ENCODE measurements at regions not wholly inside any gene's neighbourhood (a gene's known extent, or its start where the extent isn't known, plus 50 kb on each side); places are given as distances from the start of the nearest gene placed in this dataset.

DNA sequence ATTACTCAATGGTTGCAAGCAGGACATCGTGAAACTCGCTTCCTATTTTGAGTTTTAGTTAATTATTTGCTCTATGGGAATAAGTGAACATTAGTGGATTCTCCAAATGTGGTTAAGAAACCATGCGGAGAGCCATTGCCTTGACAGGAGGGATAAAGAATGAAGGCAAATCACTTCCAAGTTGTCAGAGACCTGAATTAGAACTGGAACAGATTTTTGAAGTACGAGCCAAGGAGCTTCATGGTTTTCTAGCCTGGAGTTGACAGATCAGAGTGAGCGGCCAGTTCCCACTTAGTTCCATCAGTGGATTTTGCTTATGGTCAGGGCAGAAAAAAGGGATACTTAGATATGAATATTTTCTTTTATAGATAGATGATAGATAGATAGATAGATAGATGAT, 171.4 kb upstream of the CDH10 start:
- no peak for DNase-seq
- in situ Hi-C loops (cut with MboI; ENCODE audit: low pct_unique_long_range_greater_than_20kb, low sequenced_read_pairs), result no loop called here

DNA sequence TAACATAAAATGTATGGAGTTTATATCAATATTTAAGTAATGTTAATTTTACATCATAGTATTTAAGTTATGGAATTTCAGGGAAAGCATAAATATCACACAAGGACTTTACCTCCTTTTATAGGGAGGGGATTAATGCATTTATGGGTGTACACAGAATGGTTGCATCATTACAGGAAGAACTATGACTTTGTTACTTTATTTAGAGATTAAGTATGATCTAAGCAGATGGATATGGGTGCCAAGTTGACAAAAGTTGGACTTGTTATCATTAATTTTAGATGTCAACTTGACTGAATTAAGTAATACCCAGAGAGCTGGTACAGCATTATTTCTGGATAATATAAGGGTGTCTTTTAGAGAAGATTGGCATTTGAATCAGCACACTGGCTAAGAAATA, 160.5 kb upstream of the CDH10 start:
- in situ Hi-C loops (cut with MboI; ENCODE audit: low pct_unique_long_range_greater_than_20kb, low sequenced_read_pairs), result no loop called here
- DNase-seq, result no peak

DNA sequence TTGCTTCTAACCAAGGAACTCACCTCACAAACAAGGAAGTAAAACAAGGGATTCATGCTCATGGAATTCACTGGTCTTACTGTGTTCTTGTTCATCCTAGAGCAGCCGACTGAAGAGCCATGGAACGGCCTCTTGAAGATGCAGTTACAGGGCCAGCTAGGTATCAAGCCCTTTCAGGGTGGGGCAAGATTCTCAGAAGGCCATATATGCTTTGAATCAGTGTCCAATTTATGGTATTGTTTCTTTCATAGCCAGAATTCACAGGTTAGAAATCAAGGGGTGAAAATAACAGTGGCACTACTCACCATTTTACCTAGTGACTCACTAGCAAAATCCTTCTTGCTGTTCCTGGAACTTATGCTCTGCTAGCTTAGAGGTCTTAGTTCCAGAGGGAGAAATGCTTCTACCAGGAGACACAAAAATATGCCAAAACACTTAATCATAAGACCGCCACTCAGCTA, 159.5 kb upstream of the CDH10 start:
- DNase-seq, result no peak
- in situ Hi-C loops (cut with MboI; ENCODE audit: low pct_unique_long_range_greater_than_20kb, low sequenced_read_pairs), result no loop called here

DNA sequence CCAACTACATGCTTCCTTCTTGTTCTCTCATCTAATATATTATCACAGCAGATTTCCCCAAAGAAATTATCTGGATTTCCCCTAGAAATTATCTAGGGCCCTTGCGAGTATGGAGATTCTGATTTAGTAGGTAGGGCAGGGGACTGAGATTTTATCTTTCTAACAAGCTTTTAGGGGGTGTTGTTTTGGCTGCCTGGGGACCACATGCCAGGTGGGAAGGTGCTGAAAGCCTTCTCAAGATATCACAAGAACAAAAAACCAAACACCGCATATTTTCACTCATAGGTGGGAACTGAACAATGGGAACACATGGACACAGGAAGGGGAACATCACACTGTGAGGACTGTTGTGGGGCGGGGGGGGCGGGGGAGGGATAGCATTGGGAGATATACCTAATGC, 146.5 kb upstream of the CDH10 start:
- in situ Hi-C loops (cut with MboI; ENCODE audit: low pct_unique_long_range_greater_than_20kb, low sequenced_read_pairs), result no loop called here
- no peak for DNase-seq

DNA sequence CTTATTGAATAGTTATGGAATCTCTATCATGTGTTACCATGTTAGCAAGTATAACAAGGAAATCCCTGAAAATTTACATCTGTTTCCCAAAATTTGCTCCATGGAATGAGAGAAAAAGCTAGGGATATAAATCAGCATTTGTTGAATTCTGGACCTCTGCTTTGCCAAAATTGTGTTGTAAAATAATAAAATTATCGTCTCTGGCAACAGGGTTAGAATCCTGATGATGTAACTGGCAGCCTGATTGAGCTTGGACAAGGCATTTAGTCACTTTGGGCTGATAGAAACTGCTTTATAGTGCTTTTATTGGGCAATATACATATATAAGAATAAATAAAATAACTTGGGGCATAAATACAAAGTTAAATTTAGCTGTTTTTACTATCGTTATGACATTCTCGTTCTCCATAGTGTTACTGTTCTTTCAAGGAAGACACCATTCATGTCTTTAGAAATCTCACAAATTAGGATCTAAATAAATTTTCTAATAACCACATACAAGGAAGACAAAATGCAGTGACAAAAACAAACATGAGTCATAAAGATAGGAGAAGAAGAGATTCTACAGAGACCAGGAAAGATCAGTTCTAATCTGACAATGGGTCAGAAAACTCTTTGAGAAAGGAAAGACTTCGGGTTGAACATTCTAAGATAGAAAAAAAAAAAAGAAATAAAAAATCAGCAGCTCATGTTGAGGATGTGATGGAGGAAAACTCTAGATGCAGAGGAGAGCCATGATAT, 145.0 kb upstream of the CDH10 start:
- in situ Hi-C loops (cut with MboI; ENCODE audit: low pct_unique_long_range_greater_than_20kb, low sequenced_read_pairs), result no loop called here
- DNase-seq, result no peak

DNA sequence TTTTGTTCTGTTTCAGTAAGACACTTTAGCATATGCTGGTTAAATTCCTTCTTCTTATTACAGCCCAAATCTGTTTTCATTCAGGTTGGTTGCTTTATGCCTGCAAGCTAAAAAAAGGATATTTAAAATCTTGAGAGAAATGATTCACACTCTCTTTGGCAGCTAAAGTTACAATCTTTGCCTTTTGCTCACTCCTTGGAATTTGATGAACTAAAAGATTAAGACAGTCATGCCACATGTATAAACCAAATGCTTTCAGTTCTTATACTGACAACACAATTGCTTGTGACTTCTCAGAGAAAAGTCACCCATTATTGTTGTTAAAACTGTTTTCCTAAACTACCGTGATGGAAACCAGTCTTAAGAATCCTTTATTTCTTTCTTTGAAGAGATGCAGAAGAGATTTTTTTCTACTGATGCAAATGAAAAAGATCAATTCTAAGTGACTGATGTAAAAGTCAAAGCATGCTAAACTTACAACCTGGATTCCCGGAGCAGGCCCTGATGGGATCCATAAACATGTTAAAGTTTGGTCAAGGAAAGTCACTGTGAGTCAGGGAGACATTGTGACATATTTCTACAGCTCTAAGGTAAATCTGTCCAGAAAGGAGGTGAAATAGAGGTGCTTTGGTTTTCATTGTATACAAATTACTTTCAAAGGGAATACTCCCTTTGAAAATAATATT, 144.2 kb upstream of the CDH10 start:
- in situ Hi-C loops (cut with MboI; ENCODE audit: low pct_unique_long_range_greater_than_20kb, low sequenced_read_pairs), result no loop called here
- no peak for DNase-seq

DNA sequence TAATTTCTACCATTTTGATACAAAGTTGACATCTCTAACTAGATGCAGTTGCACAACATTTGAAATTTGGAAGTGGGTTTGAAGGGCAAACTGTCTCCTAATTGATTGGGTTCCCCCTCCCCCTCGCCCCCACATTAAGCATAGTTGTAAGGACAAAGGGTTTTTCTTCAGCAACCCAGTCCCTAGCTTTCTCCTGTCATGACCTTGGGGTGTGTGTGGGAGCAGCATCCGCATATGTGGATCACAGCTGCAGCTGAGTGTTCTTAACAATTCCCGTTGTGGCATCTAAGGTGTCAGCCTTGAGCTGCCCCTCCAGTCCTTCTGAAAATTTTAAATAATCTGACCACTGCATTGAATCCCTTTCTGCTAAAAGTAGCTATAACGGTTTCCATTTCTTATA, 141.3 kb upstream of the CDH10 start:
- in situ Hi-C loops (cut with MboI; ENCODE audit: low pct_unique_long_range_greater_than_20kb, low sequenced_read_pairs), result no loop called here
- DNase-seq, result no peak

DNA sequence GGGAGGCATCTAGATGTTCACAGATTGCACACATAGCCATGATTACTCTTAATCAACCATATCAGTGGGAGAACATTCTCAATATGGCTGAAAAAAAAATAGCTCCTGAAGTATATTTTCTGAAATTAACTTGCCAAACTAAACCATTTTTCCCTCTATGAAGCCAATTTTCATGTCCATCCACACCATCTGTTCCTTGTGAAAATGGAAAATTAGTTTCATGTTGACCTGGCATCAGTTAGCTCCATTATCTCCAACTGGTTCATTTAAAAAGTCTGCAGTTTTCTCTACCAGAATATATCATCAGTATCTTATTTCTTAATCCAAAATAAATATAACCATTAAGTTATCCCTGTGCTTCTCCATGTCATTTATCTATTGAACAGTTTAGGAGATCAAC, 138.8 kb upstream of the CDH10 start:
- DNase-seq, result no peak
- in situ Hi-C loops (cut with MboI; ENCODE audit: low pct_unique_long_range_greater_than_20kb, low sequenced_read_pairs), result no loop called here

DNA sequence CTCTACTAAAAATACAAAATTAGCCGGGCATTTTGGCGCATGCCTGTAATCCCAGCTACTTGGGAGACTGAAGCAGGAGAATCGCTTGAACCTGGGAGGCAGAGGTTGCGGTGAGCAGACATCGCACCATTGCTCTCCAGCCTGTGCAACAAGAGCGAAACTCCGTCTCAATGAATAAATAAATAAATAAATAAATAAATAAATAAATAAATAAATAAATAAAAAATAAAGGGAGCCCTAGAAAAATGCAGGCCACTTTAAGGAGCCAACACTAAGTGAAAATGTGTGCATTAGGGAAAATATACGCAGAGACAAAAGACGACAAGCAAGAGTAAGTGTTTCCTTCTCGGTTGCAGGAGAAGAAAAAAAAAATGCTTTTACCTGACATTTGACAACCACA, 132.6 kb upstream of the CDH10 start:
- in situ Hi-C loops (cut with MboI; ENCODE audit: low pct_unique_long_range_greater_than_20kb, low sequenced_read_pairs), result no loop called here
- DNase-seq, result no peak

DNA sequence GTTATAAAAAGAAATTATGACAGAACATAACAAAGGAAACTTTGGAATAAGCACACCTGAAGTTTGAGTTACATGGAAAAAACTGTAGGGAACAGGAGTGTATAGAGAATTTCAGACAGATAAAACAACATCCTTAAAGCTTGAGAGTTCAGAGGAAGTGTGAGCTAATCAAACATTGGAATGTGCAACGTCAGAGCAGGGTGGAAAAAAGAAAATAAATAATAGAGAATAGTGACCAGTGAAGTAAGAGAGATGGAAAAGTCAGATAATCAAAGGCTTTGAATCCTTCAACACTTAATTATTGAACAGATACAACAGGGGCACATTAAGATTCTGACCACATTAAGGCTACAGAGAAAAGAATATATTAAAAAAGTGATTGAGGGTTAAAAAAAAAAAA, 128.5 kb upstream of the CDH10 start:
- in situ Hi-C loops (cut with MboI; ENCODE audit: low pct_unique_long_range_greater_than_20kb, low sequenced_read_pairs), result no loop called here
- DNase-seq, result no peak

DNA sequence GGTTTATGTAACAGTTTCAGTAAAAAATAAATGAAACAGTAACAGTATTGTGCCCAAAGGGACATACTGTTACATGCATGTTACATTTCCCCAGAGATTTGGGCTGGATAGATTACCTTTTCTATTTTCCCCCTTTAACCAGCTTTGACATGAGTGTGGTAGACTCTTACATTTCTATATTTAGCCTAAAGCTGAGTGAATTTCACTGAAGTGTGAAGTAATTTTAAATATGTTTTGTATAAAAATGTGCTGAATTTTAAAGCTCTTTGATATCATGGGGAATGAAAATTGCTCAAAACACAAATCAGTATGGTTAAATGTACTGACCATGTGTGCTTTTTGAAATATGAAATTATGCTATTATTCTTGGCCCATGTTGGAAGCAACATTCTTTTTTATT, 122.3 kb upstream of the CDH10 start:
- in situ Hi-C loops (cut with MboI; ENCODE audit: low pct_unique_long_range_greater_than_20kb, low sequenced_read_pairs), result no loop called here
- no peak for DNase-seq

DNA sequence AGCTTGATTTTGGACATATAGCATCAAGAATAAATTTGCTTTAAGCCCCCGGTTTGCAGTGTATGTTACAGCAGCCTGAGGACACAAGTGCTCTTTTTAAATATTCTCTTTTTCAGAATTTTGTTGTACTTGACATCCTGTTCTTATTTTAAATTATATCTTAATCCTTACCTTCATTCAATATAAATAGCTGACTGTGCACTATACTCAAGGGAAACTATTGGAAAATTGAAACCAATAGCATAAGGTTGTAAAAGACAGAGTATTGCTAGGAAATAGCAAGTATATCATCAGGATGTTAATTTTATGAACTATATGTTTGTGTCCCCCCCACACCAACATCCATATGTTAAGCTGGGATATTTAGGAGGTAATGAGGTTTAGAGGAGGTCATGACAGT, 120.4 kb upstream of the CDH10 start:
- DNase-seq, result no peak
- in situ Hi-C loops (cut with MboI; ENCODE audit: low pct_unique_long_range_greater_than_20kb, low sequenced_read_pairs), result no loop called here

DNA sequence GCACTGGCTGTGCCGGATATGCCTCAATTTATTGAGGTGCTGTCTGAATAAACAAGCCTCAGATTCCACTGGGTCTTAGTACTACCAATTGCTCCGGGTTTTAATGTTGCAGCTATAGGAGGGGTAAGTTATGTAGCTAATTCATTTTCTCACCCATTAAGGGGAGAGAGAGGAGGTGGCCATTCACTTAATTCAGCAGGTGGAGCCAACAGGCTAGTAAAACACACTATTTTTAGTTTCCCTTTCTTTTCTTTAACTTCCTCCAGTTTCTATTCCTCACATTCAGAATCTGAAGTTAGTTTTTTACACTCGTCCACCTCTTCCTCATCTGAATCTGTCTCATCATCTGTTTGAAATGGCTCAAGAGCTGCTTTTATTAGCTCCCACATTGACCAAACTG, 105.6 kb upstream of the CDH10 start:
- DNase-seq, result no peak
- in situ Hi-C loops (cut with MboI; ENCODE audit: low pct_unique_long_range_greater_than_20kb, low sequenced_read_pairs), result no loop called here

DNA sequence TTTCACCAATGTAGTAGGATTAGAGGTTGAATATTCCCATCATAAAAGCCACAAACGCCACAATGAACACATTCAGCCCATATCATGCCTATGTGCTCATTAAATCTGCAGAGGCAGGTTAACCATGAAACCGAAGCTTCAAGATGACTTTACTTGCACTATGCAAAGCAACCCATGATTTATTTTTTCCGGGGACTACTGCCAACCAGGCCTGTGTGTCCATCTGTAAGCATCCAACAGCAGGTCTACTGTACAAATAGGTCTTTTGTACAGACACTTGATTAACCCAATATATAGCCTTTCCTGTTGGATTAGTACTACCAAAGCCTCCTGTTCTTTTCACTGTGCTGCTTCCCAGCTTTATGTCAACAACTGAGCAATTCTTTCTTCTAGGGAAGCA, 104.9 kb upstream of the CDH10 start:
- no peak for DNase-seq
- in situ Hi-C loops (cut with MboI; ENCODE audit: low pct_unique_long_range_greater_than_20kb, low sequenced_read_pairs), result no loop called here

DNA sequence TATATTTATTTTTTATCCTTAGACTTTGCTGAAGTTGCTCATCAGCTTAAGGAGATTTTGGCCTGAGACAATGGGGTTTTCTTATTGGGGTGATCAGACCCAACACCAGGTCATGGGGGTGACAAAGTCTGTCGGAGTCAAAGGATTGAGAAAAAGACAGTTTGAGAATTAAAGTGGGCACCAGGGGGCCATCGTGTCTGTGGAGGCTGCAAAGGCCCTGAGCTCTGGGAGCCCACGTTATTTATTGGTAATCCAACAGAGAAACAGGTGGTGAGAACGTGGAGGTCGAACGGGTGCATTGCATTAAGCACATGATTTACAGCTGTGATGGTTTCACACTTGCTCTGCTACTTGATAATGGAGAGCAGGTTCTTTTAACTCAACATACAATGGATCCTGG, 102.5 kb upstream of the CDH10 start:
- no peak for DNase-seq
- in situ Hi-C loops (cut with MboI; ENCODE audit: low pct_unique_long_range_greater_than_20kb, low sequenced_read_pairs), result no loop called here

DNA sequence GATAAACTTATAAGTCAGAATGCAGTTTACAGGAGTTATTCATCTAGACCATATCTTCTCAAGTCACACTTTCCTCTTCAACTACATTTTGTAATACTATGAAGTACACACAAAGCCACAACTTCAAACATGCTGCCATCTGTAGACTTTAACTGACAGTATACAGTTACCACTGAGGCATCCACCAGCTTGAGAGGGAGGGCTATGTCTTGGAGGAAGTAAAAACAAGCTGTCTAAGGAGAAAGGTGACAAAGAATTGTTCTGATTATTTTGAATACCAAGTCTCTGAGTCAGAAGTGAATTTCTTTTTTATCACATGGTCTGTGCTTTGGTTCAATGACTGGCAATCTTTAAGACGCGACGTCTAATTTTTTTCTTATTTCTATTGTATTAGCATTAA, 97.6 kb upstream of the CDH10 start:
- DNase-seq, result no peak

DNA sequence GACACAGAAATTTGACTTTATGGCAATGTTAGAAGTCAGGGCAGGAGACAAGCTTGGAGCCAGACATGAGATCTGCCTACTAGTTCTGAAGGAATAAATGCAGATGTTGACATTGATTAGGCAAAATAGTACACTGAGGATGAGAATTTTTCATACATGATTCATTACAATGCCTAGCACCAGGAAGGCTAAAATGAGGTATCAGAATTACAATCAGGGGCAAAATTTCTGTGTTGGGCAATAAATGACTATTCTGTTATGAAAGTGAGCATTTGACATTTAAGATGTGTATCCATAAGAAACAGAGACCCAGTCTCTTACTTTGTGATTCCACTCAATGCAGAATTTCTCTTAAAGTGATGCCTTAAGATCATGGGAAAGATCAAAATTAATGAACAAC, 92.4 kb upstream of the CDH10 start:
- DNase-seq, result no peak
- in situ Hi-C loops (cut with MboI; ENCODE audit: low pct_unique_long_range_greater_than_20kb, low sequenced_read_pairs), result no loop called here

More for the DNA sequence above, 97.6 kb upstream of the CDH10 start:
- in situ Hi-C loops (cut with MboI; ENCODE audit: low pct_unique_long_range_greater_than_20kb, low sequenced_read_pairs), result no loop called here

DNA sequence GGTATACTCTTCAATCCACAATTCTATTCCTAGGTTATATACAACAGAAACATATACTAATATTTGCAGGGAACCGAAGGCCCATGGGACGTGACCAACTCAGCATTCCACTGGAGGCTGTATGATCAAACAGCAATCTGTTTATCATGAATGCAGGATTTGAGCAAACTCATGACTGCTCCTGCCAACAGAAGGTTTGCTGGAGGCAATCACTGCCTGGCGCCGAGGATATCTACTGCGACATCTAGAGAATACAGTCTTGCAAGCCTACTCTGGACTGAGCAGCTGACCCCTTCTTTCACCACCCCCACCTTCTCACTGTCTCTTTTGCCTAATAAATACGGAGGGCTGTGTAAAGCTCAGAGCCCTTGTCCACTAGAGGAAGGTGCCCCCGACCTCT, 90.5 kb upstream of the CDH10 start:
- in situ Hi-C loops (cut with MboI; ENCODE audit: low pct_unique_long_range_greater_than_20kb, low sequenced_read_pairs), result no loop called here
- DNase-seq, result no peak

DNA sequence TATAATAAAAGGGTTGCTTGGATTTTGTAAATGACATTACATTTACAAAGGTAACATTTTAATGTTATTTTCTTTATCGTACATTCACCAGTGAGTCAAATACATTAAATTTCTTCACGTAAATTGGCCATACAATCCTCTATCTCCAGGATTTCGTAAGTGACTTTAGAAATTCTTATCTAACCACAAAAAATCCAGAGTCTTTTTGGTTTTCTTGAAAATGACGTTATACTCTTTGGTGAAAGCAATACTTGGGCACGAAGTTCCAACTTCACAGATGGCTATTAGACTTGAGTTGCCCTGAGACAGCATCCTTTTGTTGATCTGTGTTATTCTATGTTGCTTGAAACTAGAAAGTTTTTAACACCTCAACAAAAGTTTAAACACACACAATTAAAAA, 87.4 kb upstream of the CDH10 start:
- in situ Hi-C loops (cut with MboI; ENCODE audit: low pct_unique_long_range_greater_than_20kb, low sequenced_read_pairs), result no loop called here
- no peak for DNase-seq

DNA sequence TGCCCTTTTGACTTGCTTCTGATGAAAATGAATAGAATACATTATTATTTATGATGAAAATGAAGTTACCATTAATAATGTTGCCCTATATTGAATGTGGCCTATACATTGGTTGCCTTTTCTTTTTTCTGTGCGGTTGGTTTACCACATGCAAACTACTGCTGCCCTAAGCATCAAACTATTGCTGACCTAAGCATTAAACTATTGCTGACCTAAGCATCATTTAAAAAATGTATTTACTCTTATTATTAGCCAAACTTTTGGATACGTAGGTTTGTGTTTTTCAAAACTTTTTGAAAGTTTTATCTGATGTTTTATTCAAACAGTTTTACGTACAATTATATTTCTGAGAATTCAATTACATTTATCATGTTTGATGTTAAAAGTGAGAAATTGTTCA, 76.0 kb upstream of the CDH10 start:
- no peak for DNase-seq
- in situ Hi-C loops (cut with MboI; ENCODE audit: low pct_unique_long_range_greater_than_20kb, low sequenced_read_pairs), result no loop called here

DNA sequence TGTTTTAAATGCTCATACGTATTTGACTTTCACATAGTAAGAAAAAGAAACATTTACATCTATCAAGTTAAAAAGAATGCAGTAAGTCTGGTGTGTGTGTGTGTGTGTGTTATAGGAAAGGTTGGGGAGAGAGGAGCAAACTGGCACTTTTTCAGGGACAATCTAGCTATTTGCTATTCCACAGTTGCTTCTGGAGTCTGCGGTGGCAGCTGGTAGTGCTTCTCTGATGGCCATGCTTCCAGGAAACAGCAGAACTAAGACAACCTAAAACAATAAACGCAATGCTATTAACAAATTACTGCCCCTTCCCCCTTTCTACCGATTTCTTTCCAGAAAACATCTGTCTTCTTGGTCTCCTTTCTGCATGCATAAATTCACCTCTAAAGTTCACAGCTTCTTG, 70.0 kb upstream of the CDH10 start:
- in situ Hi-C loops (cut with MboI; ENCODE audit: low pct_unique_long_range_greater_than_20kb, low sequenced_read_pairs), result no loop called here
- DNase-seq, result no peak

Measured in KBM-7 (cell line).